GM20000 (cell line): ENCODE measurements at regions not wholly inside any gene's neighbourhood (a gene's known extent, or its start where the extent isn't known, plus 50 kb on each side); places are given as distances from the start of the nearest gene placed in this dataset.

ENCODE experiments used
- DNase-seq: peaks from one replicate; pipeline ENCODE4 v3.0.0; 2012; ENCODE audit warnings: low spot score
- CTCF ChIP-seq: IDR thresholded peaks from 2 replicates; pipeline ENCODE4 v1.5.1; 2012; ENCODE audit warnings: mild to moderate bottlenecking, control low read depth; ENCODE audit errors: extremely low read depth, missing control alignments

- TF ChIP-seq CTCF = no peak
These were observed 123.8 kb upstream of the PCDH9 start for GRCh38 chr13:67353941-67354340.

GRCh38 chr13:67353031-67353430 lies 122.9 kb upstream of the PCDH9 start:
- no peak for DNase-seq
- no peak for TF ChIP-seq CTCF

More at GRCh38 chr13:67353941-67354340, 123.8 kb upstream of the PCDH9 start:
- no peak for DNase-seq

- DNase-seq = no peak
- TF ChIP-seq CTCF = no peak
These were observed 121.8 kb upstream of the PCDH9 start for GRCh38 chr13:67351909-67352308.

- no peak for DNase-seq
- no peak for TF ChIP-seq CTCF
These were observed 121.0 kb upstream of the PCDH9 start for GRCh38 chr13:67351114-67351513.

- DNase-seq = no peak
- no peak for TF ChIP-seq CTCF
These were observed 113.6 kb upstream of the PCDH9 start for GRCh38 chr13:67343777-67344176.

- no peak for DNase-seq
- TF ChIP-seq CTCF = no peak
These were observed 111.3 kb upstream of the PCDH9 start for GRCh38 chr13:67341406-67341805.

- no peak for DNase-seq
- no peak for TF ChIP-seq CTCF
These were observed 100.0 kb upstream of the PCDH9 start for GRCh38 chr13:67330149-67330548.
